ENCODE measurements at regions not wholly inside any gene's neighbourhood (a gene's known extent, or its start where the extent isn't known, plus 50 kb on each side); places are given as distances from the start of the nearest gene placed in this dataset.

GRCh38 chr16:79873825-79874224 is 273.3 kb upstream of the MAF start:
- H3K9me3 ChIP-seq (ENCODE audit: control extremely low read depth in 1 of 3, control insufficient read depth in 2 of 3, insufficient read depth in 1 of 3, low read length in 2 of 3): no peaks in the 10 kb centered on the region
- no peak overlapping the region for H3K9ac ChIP-seq (ENCODE audit: low read length)
- no peaks in the 10 kb centered on the region for H3K27me3 ChIP-seq (replicated peaks in 1 of 4; ENCODE audit: control extremely low read depth in 1 of 4, control insufficient read depth in 3 of 4, insufficient read depth in 4 of 4, low read length in 3 of 4)
- ChIA-PET POLR2A (no interaction called here), CTCF (no interaction called here)
- no peak overlapping the region for H3K4me2 ChIP-seq (replicated peaks; ENCODE audit: low read depth, low read length, poor library complexity, severe bottlenecking)
- Mint-ChIP-seq H3K9me3 (ENCODE audit: insufficient read depth) (no peaks in the 10 kb centered on the region), H3K27me3 (no peaks in the 10 kb centered on the region), H3K27ac (no peak overlapping the region), H3K4me3 (no peak overlapping the region), H3K4me1 (no peaks in the 10 kb centered on the region)
- intact Hi-C loops (cut with micrococcal nuclease): no loop called here
- H3K79me2 ChIP-seq (ENCODE audit: control insufficient read depth, insufficient read depth, low read length): no peaks in the 10 kb centered on the region
- ATAC-seq (ENCODE audit: low read depth) (no peak), DNase-seq (no peak)
- no peak overlapping the region for H3K4me3 ChIP-seq (ENCODE audit: control extremely low read depth in 1 of 5, extremely low read depth in 1 of 5, insufficient read depth in 1 of 5, low read depth in 2 of 5, low read length in 4 of 5)
- TF ChIP-seq EZH2 (IDR thresholded peaks at IDR 0.05; ENCODE audit: borderline replicate concordance, insufficient read depth, low read depth, low read length, poor library complexity, severe bottlenecking): no peak
- TF ChIP-seq, protein P1, sequence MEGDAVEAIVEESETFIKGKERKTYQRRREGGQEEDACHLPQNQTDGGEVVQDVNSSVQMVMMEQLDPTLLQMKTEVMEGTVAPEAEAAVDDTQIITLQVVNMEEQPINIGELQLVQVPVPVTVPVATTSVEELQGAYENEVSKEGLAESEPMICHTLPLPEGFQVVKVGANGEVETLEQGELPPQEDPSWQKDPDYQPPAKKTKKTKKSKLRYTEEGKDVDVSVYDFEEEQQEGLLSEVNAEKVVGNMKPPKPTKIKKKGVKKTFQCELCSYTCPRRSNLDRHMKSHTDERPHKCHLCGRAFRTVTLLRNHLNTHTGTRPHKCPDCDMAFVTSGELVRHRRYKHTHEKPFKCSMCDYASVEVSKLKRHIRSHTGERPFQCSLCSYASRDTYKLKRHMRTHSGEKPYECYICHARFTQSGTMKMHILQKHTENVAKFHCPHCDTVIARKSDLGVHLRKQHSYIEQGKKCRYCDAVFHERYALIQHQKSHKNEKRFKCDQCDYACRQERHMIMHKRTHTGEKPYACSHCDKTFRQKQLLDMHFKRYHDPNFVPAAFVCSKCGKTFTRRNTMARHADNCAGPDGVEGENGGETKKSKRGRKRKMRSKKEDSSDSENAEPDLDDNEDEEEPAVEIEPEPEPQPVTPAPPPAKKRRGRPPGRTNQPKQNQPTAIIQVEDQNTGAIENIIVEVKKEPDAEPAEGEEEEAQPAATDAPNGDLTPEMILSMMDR (IDR thresholded peaks at IDR 0.05): no peak
- H3K36me3 ChIP-seq (replicated peaks in 1 of 2; ENCODE audit: control extremely low read depth in 1 of 2, control insufficient read depth in 1 of 2, extremely low read depth in 1 of 2, insufficient read depth in 2 of 2, low read length in 1 of 2): no peaks in the 10 kb centered on the region
- no peak overlapping the region for H2AFZ ChIP-seq (ENCODE audit: insufficient read depth, low read depth, low read length, poor library complexity, severe bottlenecking)
- H3K4me1 ChIP-seq (ENCODE audit: control insufficient read depth in 2 of 2, insufficient read depth in 2 of 2, low read length in 2 of 2): no peaks in the 10 kb centered on the region
- H3K27ac ChIP-seq (ENCODE audit: low read length in 2 of 2): no peak overlapping the region
- no peaks in the 10 kb centered on the region for H4K20me1 ChIP-seq (ENCODE audit: control insufficient read depth, insufficient read depth, low read length, poor library complexity, severe bottlenecking)
- WGBS (ENCODE audit: insufficient coverage): 100% methylated on average over 2 of the region's 5 CpGs

DNA sequence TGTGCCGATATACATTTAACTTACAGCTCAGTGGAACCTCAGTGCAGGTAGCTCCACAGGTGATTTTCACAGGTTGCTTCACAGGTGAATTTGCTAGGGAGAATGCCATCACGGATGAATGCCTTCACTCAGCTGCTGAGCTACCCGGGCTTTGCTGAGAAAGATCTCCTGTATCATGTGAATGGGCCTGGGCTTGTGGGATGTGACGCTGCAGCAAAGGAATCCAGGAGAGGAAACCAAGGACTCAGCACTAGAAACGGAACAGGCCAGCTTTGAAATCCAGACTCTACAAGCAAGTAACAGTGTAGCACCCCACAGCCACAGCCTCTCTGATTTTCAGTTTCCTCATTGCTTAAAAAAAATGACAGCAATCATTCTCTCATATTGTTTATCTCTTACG is 271.4 kb upstream of the MAF start:
- no peaks in the 10 kb centered on the region for H3K4me1 Mint-ChIP-seq
- intact Hi-C loops (cut with micrococcal nuclease): no loop called here
- Histone ChIP-seq H2AFZ (ENCODE audit: insufficient read depth, low read depth, low read length, poor library complexity, severe bottlenecking) (no peak overlapping the region), H3K79me2 (ENCODE audit: control insufficient read depth, insufficient read depth, low read length) (no peaks in the 10 kb centered on the region), H3K27ac (ENCODE audit: low read length in 2 of 2) (no peak overlapping the region), H3K4me1 (ENCODE audit: control insufficient read depth in 2 of 2, insufficient read depth in 2 of 2, low read length in 2 of 2) (no peaks in the 10 kb centered on the region), H4K20me1 (ENCODE audit: control insufficient read depth, insufficient read depth, low read length, poor library complexity, severe bottlenecking) (no peaks in the 10 kb centered on the region), H3K4me3 (ENCODE audit: control extremely low read depth in 1 of 5, extremely low read depth in 1 of 5, insufficient read depth in 1 of 5, low read depth in 2 of 5, low read length in 4 of 5) (no peak overlapping the region), H3K9me3 (ENCODE audit: control extremely low read depth in 1 of 3, control insufficient read depth in 2 of 3, insufficient read depth in 1 of 3, low read length in 2 of 3) (no peaks in the 10 kb centered on the region), H3K9ac (ENCODE audit: low read length) (no peak overlapping the region), H3K4me2 (replicated peaks; ENCODE audit: low read depth, low read length, poor library complexity, severe bottlenecking) (no peak overlapping the region), H3K36me3 (replicated peaks in 1 of 2; ENCODE audit: control extremely low read depth in 1 of 2, control insufficient read depth in 1 of 2, extremely low read depth in 1 of 2, insufficient read depth in 2 of 2, low read length in 1 of 2) (no peaks in the 10 kb centered on the region), H3K27me3 (replicated peaks in 1 of 4; ENCODE audit: control extremely low read depth in 1 of 4, control insufficient read depth in 3 of 4, insufficient read depth in 4 of 4, low read length in 3 of 4) (no peaks in the 10 kb centered on the region)
- CTCF ChIA-PET: no interaction called here
- H3K27me3 Mint-ChIP-seq: no peaks in the 10 kb centered on the region
- ATAC-seq (ENCODE audit: low read depth): no peak
- 100% methylated on average over 5 of the region's 6 CpGs for WGBS (ENCODE audit: insufficient coverage)
- TF ChIP-seq, protein P1 (IDR thresholded peaks at IDR 0.05): no peak
- no peak for TF ChIP-seq EZH2 (IDR thresholded peaks at IDR 0.05; ENCODE audit: borderline replicate concordance, insufficient read depth, low read depth, low read length, poor library complexity, severe bottlenecking)
- H3K9me3 Mint-ChIP-seq (ENCODE audit: insufficient read depth): no peaks in the 10 kb centered on the region
- DNase-seq: no peak
- no peak overlapping the region for H3K4me3 Mint-ChIP-seq
- POLR2A ChIA-PET: no interaction called here
- no peak overlapping the region for H3K27ac Mint-ChIP-seq
